ENCODE measurements at regions not wholly inside any gene's neighbourhood (a gene's known extent, or its start where the extent isn't known, plus 50 kb on each side); places are given as distances from the start of the nearest gene placed in this dataset.
"Not testable (repeated sequence)": the region's sequence is repeated elsewhere in the genome, so short reads cannot be mapped to it uniquely, and the experiment has no call there.

- no peak for DNase-seq
These were observed 442.6 kb upstream of the RGMB start for GRCh38 chr5:98330871-98331270.

DNA sequence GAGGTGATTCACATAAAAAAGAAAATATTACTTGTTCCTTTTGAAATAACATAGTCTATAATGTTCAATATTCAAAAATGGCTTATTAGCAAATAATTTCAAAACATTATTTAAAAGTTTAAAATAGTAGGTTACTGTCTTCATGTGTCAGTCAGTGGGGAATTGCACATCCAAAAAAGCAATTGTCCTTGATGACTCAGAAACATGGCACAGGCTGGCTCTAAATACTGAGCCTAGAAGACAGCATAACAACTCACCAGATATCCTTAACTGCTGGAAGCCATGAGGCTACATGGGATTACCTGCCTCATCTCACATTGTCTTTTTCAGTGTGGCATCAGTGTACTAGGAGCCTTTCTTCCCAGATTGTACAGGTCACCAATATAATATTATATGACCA lies 439.5 kb upstream of the RGMB start:
- DNase-seq: no peak

DNA sequence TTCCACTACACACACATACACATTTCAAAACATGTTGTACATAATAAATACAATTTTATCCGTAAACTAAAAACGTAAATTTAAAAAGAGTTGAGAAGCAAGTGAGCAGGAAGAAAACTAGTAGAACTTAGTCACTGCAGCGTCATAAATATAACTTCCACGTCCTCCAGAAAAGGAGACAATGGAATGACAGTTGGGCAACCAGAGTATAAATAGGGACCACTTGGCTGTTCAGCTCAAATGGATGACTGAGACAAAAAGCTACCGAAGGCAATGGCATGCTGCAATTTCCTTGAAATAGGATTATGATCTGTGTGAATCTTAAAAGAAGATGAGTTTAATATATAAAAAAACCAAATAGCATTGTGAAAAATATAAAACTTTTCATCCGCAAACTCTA lies 438.5 kb upstream of the RGMB start:
- no peak for DNase-seq

DNA sequence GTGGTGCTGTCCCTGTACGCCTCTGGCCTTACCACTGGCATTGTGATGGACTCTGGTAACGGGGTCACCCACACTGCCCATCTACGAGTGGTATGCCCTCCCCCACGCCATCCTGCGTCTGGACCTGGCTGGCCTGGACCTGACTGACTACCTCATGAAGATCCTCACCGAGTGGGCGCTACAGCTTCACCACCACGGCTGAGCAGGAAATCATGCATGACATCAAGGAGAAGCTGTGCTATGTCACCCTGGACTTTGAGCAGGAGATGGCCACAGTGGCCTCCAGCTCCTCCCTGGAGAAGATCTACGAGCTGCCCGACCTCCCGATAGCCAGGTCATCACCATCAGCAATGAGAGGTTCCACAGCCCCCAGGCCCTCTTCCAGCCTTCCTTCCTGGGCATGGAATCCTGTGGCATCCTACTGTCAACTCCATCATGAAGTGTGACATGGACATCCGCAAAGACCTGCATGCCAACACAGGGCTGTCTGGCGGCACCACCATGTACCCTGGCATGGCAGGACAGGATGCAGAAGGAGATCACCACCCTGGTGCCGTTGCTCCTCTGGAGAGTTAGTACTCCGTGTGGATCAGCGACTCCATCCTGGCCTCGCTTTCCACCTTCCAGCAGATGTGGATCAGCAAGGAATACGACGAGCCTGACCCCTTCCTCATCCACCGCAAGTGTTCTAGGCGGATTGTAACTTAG lies 434.2 kb upstream of the RGMB start:
- no peak for DNase-seq

- no peak for DNase-seq
These were observed 432.1 kb upstream of the RGMB start for GRCh38 chr5:98341038-98342032.

- DNase-seq: not testable (repeated sequence)
These were observed 430.4 kb upstream of the RGMB start for GRCh38 chr5:98342958-98343660.

- DNase-seq: no peak
These were observed 424.0 kb upstream of the RGMB start for GRCh38 chr5:98349251-98349989.

GRCh38 chr5:98349990-98350365 lies 423.5 kb upstream of the RGMB start:
- DNase-seq: no peak

DNA sequence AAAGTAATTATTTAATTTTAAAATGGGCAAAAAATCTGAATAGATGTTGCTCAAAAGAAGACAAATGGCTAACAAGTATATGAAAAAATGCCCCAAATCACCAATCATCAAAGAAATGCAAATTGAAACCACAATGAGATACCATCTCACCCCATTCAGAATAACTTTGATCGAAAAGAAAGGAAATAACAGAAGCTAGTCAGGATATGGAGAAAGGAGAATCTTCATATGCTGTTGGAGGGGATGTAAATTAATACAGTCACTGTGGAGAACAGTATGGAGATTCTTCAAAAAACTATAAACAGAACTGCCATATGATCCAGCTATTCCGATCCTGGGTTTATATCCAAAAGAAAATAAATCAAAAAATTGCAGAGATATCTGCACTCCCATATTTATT lies 418.5 kb upstream of the RGMB start:
- DNase-seq: no peak

DNA sequence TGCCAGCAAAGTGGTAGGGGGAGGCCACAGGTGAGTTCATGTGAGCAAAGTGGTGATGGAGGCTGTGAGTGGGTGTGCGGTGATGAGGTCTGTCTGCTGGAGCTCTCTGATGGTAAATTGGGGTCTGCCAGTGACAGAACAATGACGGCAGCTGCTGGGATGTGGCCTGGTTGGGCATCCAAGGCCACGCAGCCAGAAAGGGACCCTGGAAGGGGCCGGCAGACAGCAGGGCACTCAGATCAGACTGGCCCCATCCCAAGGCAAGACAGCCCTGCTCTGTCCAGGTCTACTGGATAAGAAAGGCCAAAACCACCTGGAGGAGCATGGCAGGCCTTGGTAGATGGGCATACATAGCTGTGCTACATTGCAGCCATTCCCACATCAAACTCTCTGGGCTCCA lies 412.9 kb upstream of the RGMB start:
- DNase-seq: no peak

- DNase-seq: no peak
These were observed 410.3 kb upstream of the RGMB start for GRCh38 chr5:98363157-98363556.

- no peak for DNase-seq
These were observed 408.9 kb upstream of the RGMB start for GRCh38 chr5:98364549-98364948.

- no peak for DNase-seq
These were observed 408.3 kb upstream of the RGMB start for GRCh38 chr5:98365126-98365525.

- no peak for DNase-seq
These were observed 405.3 kb upstream of the RGMB start for GRCh38 chr5:98368141-98368540.

- no peak for DNase-seq
These were observed 401.1 kb upstream of the RGMB start for GRCh38 chr5:98372351-98372750.

DNA sequence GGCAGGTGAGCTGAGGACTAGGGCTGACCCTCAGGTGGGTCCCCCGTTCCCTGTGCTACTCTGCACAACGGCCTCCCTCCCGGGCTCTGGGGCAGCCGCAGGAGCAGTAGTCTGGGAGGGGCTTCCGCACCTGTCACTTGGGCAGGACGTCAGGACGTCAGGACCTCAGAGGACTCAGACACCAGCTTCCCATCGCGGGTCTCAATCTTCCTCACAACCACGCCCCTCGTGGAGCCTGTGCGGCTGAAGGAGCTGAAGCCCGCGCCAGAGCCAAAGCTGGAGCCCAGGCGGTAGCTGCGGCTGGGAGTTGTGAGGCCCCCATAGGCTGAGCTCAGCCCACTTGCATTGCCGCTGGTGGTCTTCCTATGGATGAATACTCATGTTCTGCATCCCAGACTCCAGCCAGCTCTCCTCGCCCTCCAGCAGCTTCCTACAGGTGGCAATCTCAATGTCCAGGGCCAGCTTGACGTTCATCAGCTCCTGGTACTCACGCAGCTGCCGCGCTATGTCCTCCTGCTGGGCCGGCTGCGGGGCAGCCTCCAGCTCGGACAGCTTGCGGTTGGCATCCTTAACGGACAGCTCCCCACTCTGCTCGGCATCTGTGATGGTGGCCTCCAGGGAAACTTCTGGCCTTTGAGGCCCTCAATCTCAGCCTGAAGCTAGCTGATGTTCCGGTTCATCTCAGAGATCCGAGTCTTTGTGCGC lies 381.4 kb upstream of the RGMB start:
- DNase-seq: no peak

DNA sequence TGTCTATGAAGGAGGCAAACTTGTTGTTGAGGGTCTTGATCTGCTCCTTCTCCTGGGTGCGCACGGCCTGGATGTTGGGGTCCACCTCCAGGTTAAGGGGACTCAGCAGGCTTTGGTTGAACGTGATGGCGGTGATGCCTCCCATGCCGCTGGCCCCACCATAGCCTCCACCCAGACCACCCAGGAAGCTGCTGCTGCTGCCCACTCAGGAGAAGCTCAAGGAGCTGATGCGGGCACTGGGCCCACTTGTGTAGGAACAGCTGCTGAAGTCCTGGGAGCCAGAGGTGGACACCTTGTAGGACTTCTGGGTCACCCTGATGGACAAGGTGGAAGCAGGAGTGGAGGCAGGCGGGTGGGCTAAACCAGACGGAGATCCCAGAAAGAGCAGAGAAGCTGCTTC lies 380.3 kb upstream of the RGMB start:
- DNase-seq: not testable (repeated sequence)

DNA sequence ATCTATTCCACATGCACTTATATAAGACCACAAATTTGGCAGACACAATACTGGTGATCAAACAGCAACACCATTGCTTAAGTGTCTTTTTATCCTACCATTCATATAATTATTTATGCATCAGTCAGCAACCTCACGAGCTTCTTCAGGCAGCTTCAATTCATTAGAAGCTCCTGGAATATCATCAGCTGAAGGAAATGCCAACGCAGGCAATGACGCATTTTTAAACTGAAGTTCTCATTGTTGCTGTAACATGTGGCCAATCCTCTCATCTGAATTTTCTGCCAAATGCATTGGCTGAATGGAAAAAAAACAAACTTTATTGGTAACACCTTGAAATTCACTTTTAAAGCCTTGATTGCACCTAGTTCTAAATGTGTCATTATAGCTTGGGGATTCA lies 376.4 kb upstream of the RGMB start:
- DNase-seq: no peak

DNA sequence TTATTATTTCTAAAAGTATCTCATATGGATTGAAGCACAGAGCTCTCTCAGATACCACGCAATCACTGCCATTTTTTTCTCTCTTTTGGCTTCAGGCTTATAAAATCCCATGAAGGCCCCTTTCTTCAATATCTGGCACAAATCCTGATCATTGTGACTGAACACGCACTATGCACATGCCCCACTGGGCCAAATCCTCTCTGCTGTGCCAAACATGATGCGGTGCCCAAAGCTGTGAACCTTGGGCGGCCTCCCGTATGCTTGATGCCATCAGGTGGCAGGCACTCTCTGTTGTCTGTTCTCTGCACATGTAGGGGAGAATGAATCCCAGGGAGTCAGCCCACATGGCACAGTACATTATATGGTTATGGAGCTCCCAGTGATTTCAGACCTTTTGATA lies 375.0 kb upstream of the RGMB start:
- no peak for DNase-seq

GRCh38 chr5:98401656-98402055 lies 371.8 kb upstream of the RGMB start:
- DNase-seq: no peak

GRCh38 chr5:98402130-98402529 lies 371.3 kb upstream of the RGMB start:
- DNase-seq: no peak

GRCh38 chr5:98403131-98403530 lies 370.3 kb upstream of the RGMB start:
- DNase-seq: no peak

All from NCI-H2227 treated with DMSO at 0.1 percent for 48 hours (cell line).